HepG2 (cell line): ENCODE measurements at regions not wholly inside any gene's neighbourhood (a gene's known extent, or its start where the extent isn't known, plus 50 kb on each side); places are given as distances from the start of the nearest gene placed in this dataset.

Experiments
- ATAC-seq: fragments of 200-7000 bp; cut with Tn5 transposase; 3 replicates; pipeline ENCODE4 v1.9.1; 2020; ENCODE audit warnings: mild to moderate bottlenecking, moderate library complexity
- BruUV-seq: library from RNA; stranded (reverse); fragments of 400-500 nt; replicated peaks from 2 replicates; lab custom pipeline; 2021; lab: Mats Ljungman, UMichigan
- CTCF ChIA-PET: fragments of 300-600 bp; formaldehyde crosslinking; extraction: SDS; loops from one replicate; lab custom pipeline; 2021; ENCODE audit warnings: low total read pairs, inconsistent platforms, low intra/inter-chr PET ratio; lab: Yijun Ruan, JAX
- POLR2A ChIA-PET: fragments of 350-600 bp; sonication (Branson Sonifier 250); formaldehyde crosslinking; loops from one replicate; lab custom pipeline; 2020; ENCODE audit warnings: antibody characterized with exemption, inconsistent platforms; lab: Yijun Ruan, JAX
- DNase-seq: peaks from one replicate; pipeline ENCODE4 v3.0.0-alpha.2; 2015; ENCODE audit warnings: low spot score
- FAIRE-seq: peaks from 3 replicates; lab custom pipeline; 2011; peaks lifted over from hg19 to GRCh38; lab: Jason Lieb, UNC
- H2AFZ ChIP-seq: one replicate; pipeline ENCODE4 v1.6.1; 2011; ENCODE audit warnings: low read length, inconsistent platforms
- H3K27ac ChIP-seq: fragments of 300-600 bp; 3 replicates; pipeline ENCODE4 v1.8.0; 2011; ENCODE audit warnings: mixed run types, mild to moderate bottlenecking, mixed read lengths, low read length, inconsistent platforms; ENCODE audit not compliant: insufficient read depth; ENCODE audit errors: extremely low read length
- H3K27me3 ChIP-seq, 2 experiments: fragments of 200-600 bp in 1 of 2; 2 replicates in 1 of 2; 3 replicates in 1 of 2; pipeline versions ENCODE4 v1.6.0 to v1.8.0; 2011; ENCODE audit warnings: low read length in 2 of 2, mild to moderate bottlenecking in 2 of 2, moderate library complexity in 2 of 2, inconsistent platforms in 1 of 2; ENCODE audit not compliant: insufficient read depth in 2 of 2, control insufficient read depth in 1 of 2
- H3K36me3 ChIP-seq, 2 experiments: fragments of 200-600 bp in 1 of 2; replicated peaks in 1 of 2; 2 replicates in 1 of 2; 3 replicates in 1 of 2; pipeline versions ENCODE4 v1.5.1 to v1.8.0; 2011; ENCODE audit warnings: low read length in 2 of 2, inconsistent platforms in 1 of 2; ENCODE audit not compliant: insufficient read depth in 2 of 2, control insufficient read depth in 1 of 2
- H3K4me1 ChIP-seq: 2 replicates; pipeline ENCODE4 v1.5.1; 2012; ENCODE audit warnings: low read length, inconsistent platforms; ENCODE audit not compliant: insufficient read depth
- H3K4me2 ChIP-seq: 2 replicates; pipeline ENCODE4 v1.6.0; 2011; ENCODE audit warnings: low read depth, low read length, inconsistent platforms
- H3K4me3 ChIP-seq, 3 experiments: fragments of 200-600 bp in 1 of 3; sonication (generic), shearing (Covaris generic) in 1 of 3; replicated peaks in 1 of 3; 2 replicates each; pipeline ENCODE4 v1.5.1; 2011 to 2016; ENCODE audit warnings: low read length in 3 of 3, inconsistent platforms in 2 of 3, low read depth in 2 of 3, mild to moderate bottlenecking in 2 of 3, control low read depth in 1 of 3, mixed read lengths in 1 of 3; ENCODE audit not compliant: insufficient read depth in 1 of 3
- H3K79me2 ChIP-seq: one replicate; pipeline ENCODE4 v1.6.1; 2011; ENCODE audit warnings: low read length, inconsistent platforms; ENCODE audit not compliant: insufficient read depth
- H3K9ac ChIP-seq: 2 replicates; pipeline ENCODE4 v1.6.0; 2011; ENCODE audit warnings: mild to moderate bottlenecking, low read depth, low read length, inconsistent platforms; ENCODE audit not compliant: insufficient read depth
- H3K9me3 ChIP-seq: 2 replicates; pipeline ENCODE4 v1.5.1; 2012; ENCODE audit warnings: mild to moderate bottlenecking, low read length
- H4K20me1 ChIP-seq: 2 replicates; pipeline ENCODE4 v1.6.0; 2011; ENCODE audit warnings: inconsistent platforms, mild to moderate bottlenecking, low read length, moderate library complexity; ENCODE audit not compliant: insufficient read depth
- ATF7-NPFF ChIP-seq: sonication (generic); formaldehyde crosslinking; IDR thresholded peaks from 2 replicates; pipeline ENCODE4 v1.8.1; 2023; ENCODE audit warnings: mild to moderate bottlenecking, low read depth, missing genetic modification reagents, moderate library complexity
- HNRNPL ChIP-seq: fragments of 200-400 bp; formaldehyde crosslinking; IDR thresholded peaks from 2 replicates; pipeline ENCODE4 v1.6.1; 2017; ENCODE audit warnings: mild to moderate bottlenecking, low read depth, low read length
- JDP2 ChIP-seq: sonication (generic); formaldehyde crosslinking; IDR thresholded peaks from 2 replicates; pipeline ENCODE4 v1.8.1; 2022; ENCODE audit warnings: missing genetic modification reagents, borderline replicate concordance
- KMT2A ChIP-seq: sonication (generic); formaldehyde crosslinking; IDR thresholded peaks from 2 replicates; pipeline ENCODE4 v1.4.0; 2020; ENCODE audit warnings: missing genetic modification reagents
- MLXIP ChIP-seq: sonication (generic); formaldehyde crosslinking; IDR thresholded peaks from 2 replicates; pipeline ENCODE4 v1.9.0; 2021; ENCODE audit warnings: missing genetic modification reagents, borderline replicate concordance
- SNAI1 ChIP-seq: sonication (generic); formaldehyde crosslinking; IDR thresholded peaks from 2 replicates; pipeline ENCODE4 v1.5.0; 2020; ENCODE audit warnings: mild to moderate bottlenecking, missing genetic modification reagents, borderline replicate concordance
- SOX5 ChIP-seq: IDR thresholded peaks from 2 replicates; pipeline ENCODE4 v1.6.1; 2016; ENCODE audit warnings: borderline replicate concordance
- ZFP91 ChIP-seq: sonication (generic); formaldehyde crosslinking; IDR thresholded peaks from 2 replicates; pipeline ENCODE4 v1.9.0; 2022; ENCODE audit warnings: missing genetic modification reagents, mild to moderate bottlenecking, borderline replicate concordance
- ZNF329 ChIP-seq: sonication (generic); formaldehyde crosslinking; IDR thresholded peaks from 2 replicates; pipeline ENCODE4 v1.9.0; 2021; ENCODE audit warnings: low read depth, mild to moderate bottlenecking, missing genetic modification reagents
- ZNF597 ChIP-seq: sonication (generic); formaldehyde crosslinking; IDR thresholded peaks from 2 replicates; pipeline ENCODE4 v1.5.0; 2020; ENCODE audit warnings: missing genetic modification reagents
- ZNF687 ChIP-seq: sonication (generic); formaldehyde crosslinking; IDR thresholded peaks from 2 replicates; pipeline ENCODE4 v1.5.1; 2020; ENCODE audit warnings: mild to moderate bottlenecking, missing genetic modification reagents, moderate library complexity
- ZNF784 ChIP-seq: sonication (generic); formaldehyde crosslinking; IDR thresholded peaks from 2 replicates; pipeline ENCODE4 v1.5.1; 2020; ENCODE audit warnings: missing genetic modification reagents, mild to moderate bottlenecking, borderline replicate concordance
- WGBS: methylation state at CpG from one replicate; pipeline ENCODE4 v1.1.6; 2017; ENCODE audit warnings: low lambda C conversion rate; 5-methylcytosine and 5-hydroxymethylcytosine counted together
- in situ Hi-C: cut with HindIII; loops from 2 replicates; pipeline ENCODE4 v1.10.0; 2017; ENCODE audit warnings: low pct_unique_long_range_greater_than_20kb; ENCODE audit not compliant: extremely low pct_ligation_motif_present
- intact Hi-C: fragments of 100-400 bp; cut with micrococcal nuclease; formaldehyde crosslinking; loops from one replicate; pipeline ENCODE4 v1.10.0; 2022; ENCODE audit not compliant: unreplicated experiment

GRCh38 chr16:80462917-80463316 is 77.9 kb upstream of the DYNLRB2 start:
- no peak overlapping the region for H3K27ac ChIP-seq
- peaks cover 38% of the 10 kb centered on the region for H3K4me1 ChIP-seq
- ATAC-seq (peak; percentile 44), FAIRE-seq (peak; percentile 72), DNase-seq (peak; percentile 29)
- H4K20me1 ChIP-seq = no peaks in the 10 kb centered on the region
- CTCF ChIA-PET = no interaction called here
- no peak overlapping the region for H3K4me3 ChIP-seq
- BruUV-seq = no TSS peak
- H3K27me3 ChIP-seq = peaks cover 0 to 28% of the 10 kb centered on the region in 2 experiments; a peak in 4 of 5 replicates
- intact Hi-C loops = loop anchor here (10.0 kb wide), 1 partner anchor 368 kb away; no protein-coding TSS in a partner anchor
- H3K79me2 ChIP-seq = no peaks in the 10 kb centered on the region
- H3K9ac ChIP-seq = no peak overlapping the region
- WGBS = under 1% methylated on average over 7 of the region's 7 CpGs
- POLR2A ChIA-PET = no interaction called here
- no peaks in the 10 kb centered on the region for H3K9me3 ChIP-seq
- in situ Hi-C loops = no loop called here
- H3K4me2 ChIP-seq = peak overlapping the region; percentile 34; the same call in 1 of the 2 replicates
- H3K36me3 ChIP-seq = no peaks in the 10 kb centered on the region
- H2AFZ ChIP-seq = no peak overlapping the region
- TF ChIP-seq SOX5 (CRISPR knock-in tag) (no peak), ZFP91 (no peak), JDP2 (CRISPR knock-in tag) (no peak), ATF7-NPFF (no peak), SNAI1 (no peak), ZNF329 (CRISPR knock-in tag) (no peak), ZNF784 (CRISPR knock-in tag) (no peak), KMT2A (no peak), HNRNPL (no peak), ZNF597 (no peak), MLXIP (no peak), ZNF687 (no peak)
